ENCODE measurements at regions not wholly inside any gene's neighbourhood (a gene's known extent, or its start where the extent isn't known, plus 50 kb on each side); places are given as distances from the start of the nearest gene placed in this dataset.
"Not testable (repeated sequence)": the region's sequence is repeated elsewhere in the genome, so short reads cannot be mapped to it uniquely, and the experiment has no call there.

DNA sequence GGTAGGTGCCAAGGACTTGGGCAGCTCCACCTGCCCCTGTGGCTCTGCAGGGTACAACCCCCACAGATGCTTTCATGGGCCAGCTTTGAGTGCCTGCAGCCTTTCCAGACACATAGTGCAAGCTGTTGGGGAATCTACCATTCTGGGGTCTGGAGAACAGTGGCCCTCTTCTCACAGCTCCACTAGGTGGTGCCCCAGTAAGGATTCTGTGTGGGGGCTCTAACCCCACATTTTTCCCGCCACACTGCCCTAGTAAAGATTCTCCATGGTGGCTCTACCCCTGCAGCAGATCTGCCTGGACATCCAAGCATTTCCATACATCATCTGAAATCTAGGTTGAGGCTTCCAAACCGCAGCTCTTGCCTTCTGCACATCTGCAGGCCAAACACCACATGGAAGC is 149.7 kb upstream of the FNDC3A start:
- Histone ChIP-seq H3K4me1 (no peaks in the 10 kb centered on the region), H3K27ac (no peak overlapping the region), H3K27me3 (no peaks in the 10 kb centered on the region), H3K9me3 (peaks cover 5 to 15% of the 10 kb centered on the region in 2 donors), H3K4me3 (no peak overlapping the region), H3K36me3 (no peaks in the 10 kb centered on the region)
- TF ChIP-seq POLR2AphosphoS5 (IDR thresholded peaks at IDR 0.05): no peak
- TF ChIP-seq POLR2A (IDR thresholded peaks at IDR 0.05): no peak
- TF ChIP-seq, protein P1, sequence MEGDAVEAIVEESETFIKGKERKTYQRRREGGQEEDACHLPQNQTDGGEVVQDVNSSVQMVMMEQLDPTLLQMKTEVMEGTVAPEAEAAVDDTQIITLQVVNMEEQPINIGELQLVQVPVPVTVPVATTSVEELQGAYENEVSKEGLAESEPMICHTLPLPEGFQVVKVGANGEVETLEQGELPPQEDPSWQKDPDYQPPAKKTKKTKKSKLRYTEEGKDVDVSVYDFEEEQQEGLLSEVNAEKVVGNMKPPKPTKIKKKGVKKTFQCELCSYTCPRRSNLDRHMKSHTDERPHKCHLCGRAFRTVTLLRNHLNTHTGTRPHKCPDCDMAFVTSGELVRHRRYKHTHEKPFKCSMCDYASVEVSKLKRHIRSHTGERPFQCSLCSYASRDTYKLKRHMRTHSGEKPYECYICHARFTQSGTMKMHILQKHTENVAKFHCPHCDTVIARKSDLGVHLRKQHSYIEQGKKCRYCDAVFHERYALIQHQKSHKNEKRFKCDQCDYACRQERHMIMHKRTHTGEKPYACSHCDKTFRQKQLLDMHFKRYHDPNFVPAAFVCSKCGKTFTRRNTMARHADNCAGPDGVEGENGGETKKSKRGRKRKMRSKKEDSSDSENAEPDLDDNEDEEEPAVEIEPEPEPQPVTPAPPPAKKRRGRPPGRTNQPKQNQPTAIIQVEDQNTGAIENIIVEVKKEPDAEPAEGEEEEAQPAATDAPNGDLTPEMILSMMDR (IDR thresholded peaks at IDR 0.05): no peak
- intact Hi-C loops (cut with DNase I; ENCODE audit: low total_unique reads): no loop called here
- DNase-seq (ENCODE audit: low spot score in 2 of 2): no peak

DNA sequence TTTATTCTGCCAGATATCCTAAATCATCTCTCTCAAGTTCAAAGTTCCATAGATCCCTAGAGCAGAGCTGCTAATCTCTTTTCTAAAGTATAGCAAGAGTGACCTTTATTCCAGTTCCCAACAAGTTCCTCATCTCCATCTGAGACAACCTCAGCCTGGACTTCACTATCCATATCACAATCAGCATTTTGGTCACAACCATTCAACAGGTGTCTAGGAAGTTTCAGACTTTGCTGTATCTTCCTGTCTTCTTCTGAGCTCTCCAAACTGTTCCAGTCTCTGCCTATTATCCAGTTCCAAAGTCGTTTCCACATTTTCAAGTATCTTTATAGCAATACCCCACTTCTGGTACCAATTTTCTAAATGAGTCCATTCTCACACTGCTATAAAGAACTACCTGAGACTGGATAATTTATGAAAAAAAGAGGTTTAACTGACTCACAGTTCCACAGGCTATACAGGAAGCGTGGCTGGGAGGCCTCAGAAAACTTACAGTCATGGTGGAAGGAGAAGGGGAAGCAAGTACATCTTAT is 148.7 kb upstream of the FNDC3A start:
- H3K4me1 ChIP-seq; H3K27me3 ChIP-seq; DNase-seq (ENCODE audit: low spot score in 2 of 2); H3K36me3 ChIP-seq; intact Hi-C loops (cut with DNase I; ENCODE audit: low total_unique reads); H3K4me3 ChIP-seq; H3K27ac ChIP-seq: not testable (repeated sequence)
- H3K9me3 ChIP-seq: peaks cover 5 to 19% of the 10 kb centered on the region in 2 donors

GRCh38 chr13:48827709-48828108 is 148.0 kb upstream of the FNDC3A start:
- Histone ChIP-seq H3K36me3 (no peaks in the 10 kb centered on the region), H3K4me1 (no peaks in the 10 kb centered on the region), H3K27ac (no peak overlapping the region), H3K27me3 (no peaks in the 10 kb centered on the region), H3K9me3 (peaks cover 5 to 19% of the 10 kb centered on the region in 2 donors), H3K4me3 (no peak overlapping the region)
- TF ChIP-seq, protein P1 (IDR thresholded peaks at IDR 0.05): no peak
- TF ChIP-seq POLR2A (IDR thresholded peaks at IDR 0.05) (no peak), POLR2AphosphoS5 (IDR thresholded peaks at IDR 0.05) (no peak)
- intact Hi-C loops (cut with DNase I; ENCODE audit: low total_unique reads): no loop called here
- DNase-seq (ENCODE audit: low spot score in 2 of 2): no peak

- no peaks in the 10 kb centered on the region for H3K4me1 ChIP-seq
- no peaks in the 10 kb centered on the region for H3K36me3 ChIP-seq
- no peak for DNase-seq (ENCODE audit: low spot score in 2 of 2)
- TF ChIP-seq POLR2A (IDR thresholded peaks at IDR 0.05) (no peak), POLR2AphosphoS5 (IDR thresholded peaks at IDR 0.05) (no peak)
- TF ChIP-seq, protein P1 (IDR thresholded peaks at IDR 0.05): no peak
- intact Hi-C loops (cut with DNase I; ENCODE audit: low total_unique reads): no loop called here
- H3K9me3 ChIP-seq: peaks cover 5 to 24% of the 10 kb centered on the region in 2 donors
- H3K4me3 ChIP-seq: no peak overlapping the region
- no peaks in the 10 kb centered on the region for H3K27me3 ChIP-seq
- no peak overlapping the region for H3K27ac ChIP-seq
Measured at GRCh38 chr13:48828962-48829411, 146.7 kb upstream of the FNDC3A start.

DNA sequence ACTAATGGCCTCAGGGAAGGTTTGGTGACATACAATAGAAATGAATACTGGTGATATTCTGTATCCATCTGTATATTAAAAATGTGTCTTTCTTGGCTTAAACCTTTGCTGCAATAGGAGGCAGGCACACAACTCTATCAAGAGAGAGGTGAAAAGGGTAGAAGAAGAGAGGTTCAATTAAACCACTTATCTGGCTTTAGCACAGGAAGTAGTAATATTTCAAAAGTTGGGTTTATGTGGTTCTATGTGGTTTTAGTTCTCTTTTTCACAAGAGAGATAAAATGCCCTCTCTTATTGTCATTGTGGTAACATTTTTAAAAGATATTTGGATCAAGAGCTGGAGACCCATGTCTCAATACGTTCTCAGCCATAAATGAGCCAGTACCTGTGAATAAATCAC is 146.2 kb upstream of the FNDC3A start:
- intact Hi-C loops (cut with DNase I; ENCODE audit: low total_unique reads): no loop called here
- Histone ChIP-seq H3K27me3 (no peaks in the 10 kb centered on the region), H3K27ac (no peak overlapping the region), H3K9me3 (peaks cover 5 to 26% of the 10 kb centered on the region in 2 donors), H3K4me1 (no peaks in the 10 kb centered on the region), H3K4me3 (no peak overlapping the region), H3K36me3 (no peaks in the 10 kb centered on the region)
- TF ChIP-seq, protein P1 (IDR thresholded peaks at IDR 0.05): no peak
- TF ChIP-seq POLR2AphosphoS5 (IDR thresholded peaks at IDR 0.05): no peak
- no peak for TF ChIP-seq POLR2A (IDR thresholded peaks at IDR 0.05)
- no peak for DNase-seq (ENCODE audit: low spot score in 2 of 2)

DNA sequence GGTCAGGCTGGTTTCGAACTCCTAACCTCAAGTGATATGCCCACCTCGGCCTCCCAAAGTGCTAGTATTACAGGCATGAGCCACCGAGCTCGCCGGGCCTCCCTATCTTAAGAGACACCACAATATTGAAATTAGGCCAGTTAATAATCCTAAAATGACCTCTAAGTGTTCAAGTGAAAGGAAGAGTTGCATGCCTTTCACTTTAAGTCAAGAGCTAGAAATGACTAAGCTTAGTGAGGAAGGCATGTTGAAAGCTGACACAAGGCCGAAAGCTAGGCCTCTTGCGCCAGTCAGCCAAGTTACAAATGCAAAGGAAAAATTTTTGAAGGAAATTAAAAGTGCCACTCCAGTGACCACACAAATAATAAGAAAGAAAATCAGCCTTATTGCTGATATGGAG is 144.5 kb upstream of the FNDC3A start:
- Histone ChIP-seq H3K4me1 (no peaks in the 10 kb centered on the region), H3K9me3 (peaks cover 5 to 35% of the 10 kb centered on the region in 2 donors), H3K27ac (no peak overlapping the region), H3K27me3 (no peaks in the 10 kb centered on the region), H3K36me3 (no peaks in the 10 kb centered on the region), H3K4me3 (no peak overlapping the region)
- no peak for DNase-seq (ENCODE audit: low spot score in 2 of 2)
- intact Hi-C loops (cut with DNase I; ENCODE audit: low total_unique reads): no loop called here
- TF ChIP-seq, protein P1 (IDR thresholded peaks at IDR 0.05): no peak
